ENCODE measurements at regions not wholly inside any gene's neighbourhood (a gene's known extent, or its start where the extent isn't known, plus 50 kb on each side); places are given as distances from the start of the nearest gene placed in this dataset.

GRCh38 chr9:22232971-22233370, 213.7 kb upstream of the DMRTA1 start:
- Mint-ChIP-seq H3K27ac (ENCODE audit: unreplicated experiment) (no peak overlapping the region), H3K27me3 (ENCODE audit: low read depth, unreplicated experiment) (no peaks in the 10 kb centered on the region), H3K4me1 (ENCODE audit: low read depth, unreplicated experiment) (peaks cover 9% of the 10 kb centered on the region), H3K4me3 (ENCODE audit: unreplicated experiment) (no peak overlapping the region), H3K9me3 (ENCODE audit: unreplicated experiment) (peaks cover 49% of the 10 kb centered on the region), H3K36me3 (ENCODE audit: low read depth, unreplicated experiment) (peaks cover 31% of the 10 kb centered on the region)
- no peak overlapping the region for H3K9ac ChIP-seq (ENCODE audit: low read length)
- H3K79me2 ChIP-seq (ENCODE audit: insufficient read depth, low read length): no peaks in the 10 kb centered on the region
- H3K4me2 ChIP-seq (ENCODE audit: low read length): no peak overlapping the region
- no peaks in the 10 kb centered on the region for H4K20me1 ChIP-seq (ENCODE audit: insufficient read depth, low read length)
- H3K36me3 ChIP-seq (ENCODE audit: insufficient read depth, low read length): no peaks in the 10 kb centered on the region
- H3K27me3 ChIP-seq (ENCODE audit: insufficient read depth, low read length): no peaks in the 10 kb centered on the region
- H3K27ac ChIP-seq (ENCODE audit: low read depth, low read length): no peak overlapping the region
- H3K4me3 ChIP-seq (ENCODE audit: insufficient read depth, low read depth, low read length): no peak overlapping the region
- no peak overlapping the region for H2AFZ ChIP-seq (ENCODE audit: low read depth, low read length)
- FAIRE-seq: no peak
- H3K9me3 ChIP-seq (ENCODE audit: insufficient read depth, low read depth, low read length): peaks cover 9% of the 10 kb centered on the region
- peaks cover 9% of the 10 kb centered on the region for H3K4me1 ChIP-seq (ENCODE audit: insufficient read depth, low read length)
- TF ChIP-seq EZH2 (IDR thresholded peaks at IDR 0.05; ENCODE audit: insufficient read depth, low read length) (no peak), CTCF (IDR thresholded peaks at IDR 0.05; ENCODE audit: insufficient read depth, low read depth, low read length) (no peak)
- no peak for DNase-seq (ENCODE audit: low read depth)

GRCh38 chr9:22237497-22238363, 208.9 kb upstream of the DMRTA1 start:
- Histone ChIP-seq H3K27ac (ENCODE audit: low read depth, low read length) (peak overlapping the region; percentile 95), H3K27me3 (ENCODE audit: insufficient read depth, low read length) (no peaks in the 10 kb centered on the region), H3K4me2 (ENCODE audit: low read length) (peak overlapping the region; percentile 81), H2AFZ (ENCODE audit: low read depth, low read length) (no peak overlapping the region), H3K79me2 (ENCODE audit: insufficient read depth, low read length) (peaks cover 9% of the 10 kb centered on the region), H3K4me3 (ENCODE audit: insufficient read depth, low read depth, low read length) (peak overlapping the region; percentile 37), H3K9ac (ENCODE audit: low read length) (peak overlapping the region; percentile 85), H3K9me3 (ENCODE audit: insufficient read depth, low read depth, low read length) (no peaks in the 10 kb centered on the region), H3K36me3 (ENCODE audit: insufficient read depth, low read length) (no peaks in the 10 kb centered on the region), H4K20me1 (ENCODE audit: insufficient read depth, low read length) (no peaks in the 10 kb centered on the region), H3K4me1 (ENCODE audit: insufficient read depth, low read length) (peaks cover 41% of the 10 kb centered on the region)
- Mint-ChIP-seq H3K27ac (ENCODE audit: unreplicated experiment) (peak overlapping the region; percentile 96), H3K27me3 (ENCODE audit: low read depth, unreplicated experiment) (no peaks in the 10 kb centered on the region), H3K4me3 (ENCODE audit: unreplicated experiment) (peak overlapping the region; percentile 80), H3K36me3 (ENCODE audit: low read depth, unreplicated experiment) (peaks cover 2% of the 10 kb centered on the region), H3K4me1 (ENCODE audit: low read depth, unreplicated experiment) (peaks cover 48% of the 10 kb centered on the region), H3K9me3 (ENCODE audit: unreplicated experiment) (peaks cover 15% of the 10 kb centered on the region)
- peak; percentile 94 for FAIRE-seq
- TF ChIP-seq CTCF (IDR thresholded peaks at IDR 0.05; ENCODE audit: insufficient read depth, low read depth, low read length) (no peak), EZH2 (IDR thresholded peaks at IDR 0.05; ENCODE audit: insufficient read depth, low read length) (no peak)
- DNase-seq (ENCODE audit: low read depth): peak; percentile 96

Data from astrocyte (in vitro differentiated cells and primary cell).